CD14-positive monocyte (primary cell): ENCODE measurements at regions not wholly inside any gene's neighbourhood (a gene's known extent, or its start where the extent isn't known, plus 50 kb on each side); places are given as distances from the start of the nearest gene placed in this dataset.

Source experiments
- DNase-seq, 3 donors: peaks; one replicate each; pipeline ENCODE4 v3.0.0-alpha.2; 2011 to 2022
- H2AFZ ChIP-seq: 2 replicates; pipeline ENCODE4 v1.6.0; 2012; ENCODE audit warnings: mild to moderate bottlenecking, low read depth, low read length, inconsistent platforms; ENCODE audit not compliant: insufficient read depth, poor library complexity, severe bottlenecking
- H3K27ac ChIP-seq, 2 donors: 1 replicate in 1 of 2; 2 replicates in 1 of 2; pipeline ENCODE4 v1.5.1; 2012 to 2013; ENCODE audit warnings: low read length in 2 of 2, control low read depth in 1 of 2, inconsistent platforms in 1 of 2, low read depth in 1 of 2, mild to moderate bottlenecking in 1 of 2
- H3K27me3 ChIP-seq, 2 donors: one replicate each; pipeline versions ENCODE4 v1.6.0 to v1.6.1; 2011 to 2013; ENCODE audit warnings: low read length in 2 of 2; ENCODE audit not compliant: control insufficient read depth in 2 of 2, insufficient read depth in 2 of 2
- H3K36me3 ChIP-seq, 2 donors: replicated peaks in 1 of 2; 1 replicate in 1 of 2; 2 replicates in 1 of 2; pipeline versions ENCODE4 v1.5.1 to v1.6.1; 2012 to 2013; ENCODE audit warnings: low read length in 2 of 2, control low read depth in 1 of 2, inconsistent platforms in 1 of 2, mild to moderate bottlenecking in 1 of 2; ENCODE audit not compliant: insufficient read depth in 2 of 2, control insufficient read depth in 1 of 2
- H3K4me1 ChIP-seq, 2 donors: 1 replicate in 1 of 2; 2 replicates in 1 of 2; pipeline versions ENCODE4 v1.5.1 to v1.6.1; 2012 to 2013; ENCODE audit warnings: low read length in 2 of 2, control low read depth in 1 of 2, inconsistent platforms in 1 of 2, mild to moderate bottlenecking in 1 of 2, moderate library complexity in 1 of 2; ENCODE audit not compliant: insufficient read depth in 2 of 2, control insufficient read depth in 1 of 2
- H3K4me2 ChIP-seq: replicated peaks from 2 replicates; pipeline ENCODE3; 2012; ENCODE audit warnings: low read length, moderate library complexity, mild to moderate bottlenecking; ENCODE audit not compliant: poor library complexity, severe bottlenecking; ENCODE audit errors: extremely low read depth
- H3K4me3 ChIP-seq, 3 experiments: fragments of 200-600 bp in 1 of 3; sonication (generic) in 1 of 3; replicated peaks in 1 of 3; 1 replicate in 2 of 3; 2 replicates in 1 of 3; pipeline ENCODE4 v1.5.1; 2011 to 2013; ENCODE audit warnings: low read length in 3 of 3, mild to moderate bottlenecking in 3 of 3, control low read depth in 2 of 3, low read depth in 2 of 3, inconsistent platforms in 1 of 3, moderate library complexity in 1 of 3
- H3K79me2 ChIP-seq: 2 replicates; pipeline ENCODE4 v1.6.0; 2012; ENCODE audit warnings: mild to moderate bottlenecking, control low read depth, inconsistent platforms, low read length, moderate library complexity; ENCODE audit not compliant: insufficient read depth
- H3K9ac ChIP-seq: 2 replicates; pipeline ENCODE4 v1.6.0; 2017; ENCODE audit warnings: low read length, mild to moderate bottlenecking; ENCODE audit not compliant: insufficient read depth, poor library complexity, severe bottlenecking
- H3K9me3 ChIP-seq, 2 donors: replicated peaks in 1 of 2; 1 replicate in 1 of 2; 2 replicates in 1 of 2; pipeline versions ENCODE4 v1.5.1 to v1.6.1; 2012 to 2013; ENCODE audit warnings: low read length in 2 of 2, control low read depth in 1 of 2; ENCODE audit not compliant: control insufficient read depth in 1 of 2, insufficient read depth in 1 of 2
- H4K20me1 ChIP-seq: 2 replicates; pipeline ENCODE4 v1.6.0; 2012; ENCODE audit warnings: mild to moderate bottlenecking, low read length, control low read depth, moderate library complexity; ENCODE audit not compliant: insufficient read depth
- H3K27ac Mint-ChIP-seq, 7 donors: one replicate each; pipeline ENCODE4 v1.8.0; 2020; ENCODE audit warnings: mild to moderate bottlenecking in 7 of 7, mixed read lengths in 7 of 7, moderate library complexity in 6 of 7, inconsistent platforms in 2 of 7
- H3K27me3 Mint-ChIP-seq, 3 donors: one replicate each; pipeline ENCODE4 v1.8.0; 2021 to 2022; ENCODE audit warnings: low read depth in 3 of 3, mild to moderate bottlenecking in 3 of 3, mixed read lengths in 3 of 3, moderate library complexity in 3 of 3, inconsistent platforms in 1 of 3
- H3K36me3 Mint-ChIP-seq, 2 donors: one replicate each; pipeline ENCODE4 v1.8.0; 2020; ENCODE audit warnings: mixed read lengths in 2 of 2, inconsistent platforms in 1 of 2, mild to moderate bottlenecking in 1 of 2
- H3K4me1 Mint-ChIP-seq: one replicate; pipeline ENCODE4 v1.8.0; 2020; ENCODE audit warnings: mild to moderate bottlenecking, mixed read lengths
- H3K4me3 Mint-ChIP-seq, 2 donors: one replicate each; pipeline ENCODE4 v1.8.0; 2020; ENCODE audit warnings: mild to moderate bottlenecking in 2 of 2, mixed read lengths in 2 of 2, moderate library complexity in 1 of 2
- H3K9me3 Mint-ChIP-seq, 7 donors: one replicate each; pipeline ENCODE4 v1.8.0; 2020 to 2022; ENCODE audit warnings: mixed read lengths in 7 of 7, mild to moderate bottlenecking in 6 of 7, moderate library complexity in 6 of 7, inconsistent platforms in 2 of 7
- CTCF ChIP-seq: fragments of 200-600 bp; IDR thresholded peaks from one replicate; pipeline ENCODE4 v1.8.0; 2022; ENCODE audit warnings: antibody characterized with exemption, mild to moderate bottlenecking
- WGBS: methylation state at CpG from one replicate; pipeline ENCODE4 v1.1.5; 2013; ENCODE audit warnings: missing lambda C conversion rate; ENCODE audit not compliant: insufficient coverage; 5-methylcytosine and 5-hydroxymethylcytosine counted together
- intact Hi-C, 2 donors: fragments of 100-400 bp; cut with micrococcal nuclease; formaldehyde crosslinking; loops; one replicate each; pipeline versions ENCODE4 v1.15.0 to v1.15.1; 2023

GRCh38 chr11:127149410-127149809, 148.8 kb upstream of the KIRREL3 start:
- no peak for DNase-seq
- H3K4me2 ChIP-seq, result no peak overlapping the region
- no peaks in the 10 kb centered on the region for H3K4me1 Mint-ChIP-seq
- no peak overlapping the region for H2AFZ ChIP-seq
- no peak overlapping the region for H3K4me3 Mint-ChIP-seq
- H3K4me3 ChIP-seq, result no peak overlapping the region
- H3K9me3 ChIP-seq, result no peaks in the 10 kb centered on the region
- intact Hi-C loops, result no loop called here
- no peak for TF ChIP-seq CTCF
- H3K36me3 ChIP-seq, result no peaks in the 10 kb centered on the region
- H3K27me3 ChIP-seq, result no peaks in the 10 kb centered on the region
- no peak overlapping the region for H3K27ac Mint-ChIP-seq
- peaks cover 0 to 2% (median 0%) of the 10 kb centered on the region in 3 donors for H3K27me3 Mint-ChIP-seq
- no peak overlapping the region for H3K9ac ChIP-seq
- no peak overlapping the region for H3K27ac ChIP-seq
- H3K9me3 Mint-ChIP-seq, result peaks cover 0 to 3% (median 0%) of the 10 kb centered on the region in 7 donors
- H3K79me2 ChIP-seq, result no peaks in the 10 kb centered on the region
- no peaks in the 10 kb centered on the region for H3K36me3 Mint-ChIP-seq
- no peaks in the 10 kb centered on the region for H3K4me1 ChIP-seq
- no peaks in the 10 kb centered on the region for H4K20me1 ChIP-seq
- WGBS, result no CpG with 5 or more reads among the region's 1 CpG

GRCh38 chr11:127143251-127143650, 142.7 kb upstream of the KIRREL3 start:
- H3K4me3 Mint-ChIP-seq, result no peak overlapping the region
- Histone ChIP-seq H3K4me2 (no peak overlapping the region), H3K9ac (no peak overlapping the region), H3K4me1 (no peaks in the 10 kb centered on the region), H3K79me2 (no peaks in the 10 kb centered on the region), H2AFZ (no peak overlapping the region), H4K20me1 (no peaks in the 10 kb centered on the region), H3K27me3 (no peaks in the 10 kb centered on the region), H3K27ac (no peak overlapping the region), H3K4me3 (no peak overlapping the region), H3K9me3 (no peaks in the 10 kb centered on the region), H3K36me3 (no peaks in the 10 kb centered on the region)
- DNase-seq, result no peak
- no peaks in the 10 kb centered on the region for H3K4me1 Mint-ChIP-seq
- no peaks in the 10 kb centered on the region for H3K36me3 Mint-ChIP-seq
- intact Hi-C loops, result no loop called here
- no peak for TF ChIP-seq CTCF
- no peaks in the 10 kb centered on the region for H3K9me3 Mint-ChIP-seq
- H3K27ac Mint-ChIP-seq, result no peak overlapping the region
- H3K27me3 Mint-ChIP-seq, result no peaks in the 10 kb centered on the region
- 100% methylated on average over 4 of the region's 7 CpGs for WGBS
